Esophagus squamous epithelium (tissue), 5 donors: ENCODE measurements at regions not wholly inside any gene's neighbourhood (a gene's known extent, or its start where the extent isn't known, plus 50 kb on each side); places are given as distances from the start of the nearest gene placed in this dataset.
"Not testable (repeated sequence)": the region's sequence is repeated elsewhere in the genome, so short reads cannot be mapped to it uniquely, and the experiment has no call there.

ENCODE experiments used
- DNase-seq: peaks from one replicate; lab custom pipeline; 2025; lab: John Stamatoyannopoulos, UW
- H3K27ac ChIP-seq, 4 donors: fragments of 200-600 bp; sonication (generic); one replicate each; pipeline ENCODE4 v1.5.1; 2016 to 2019; ENCODE audit warnings: mild to moderate bottlenecking in 1 of 4
- H3K27me3 ChIP-seq, 4 donors: fragments of 200-600 bp; sonication (generic); 1 replicate in 3 of 4; 2 replicates in 1 of 4; pipeline versions ENCODE4 v1.5.1 to v1.6.0; 2017 to 2021; ENCODE audit warnings: antibody characterized with exemption in 1 of 4
- H3K36me3 ChIP-seq, 3 donors: fragments of 200-600 bp; sonication (generic); one replicate each; pipeline ENCODE4 v1.5.1; 2016 to 2019
- H3K4me1 ChIP-seq, 3 donors: fragments of 200-600 bp; sonication (generic); one replicate each; pipeline ENCODE4 v1.5.1; 2017 to 2019
- H3K4me3 ChIP-seq, 4 donors: fragments of 200-600 bp; sonication (generic); 1 replicate in 3 of 4; 2 replicates in 1 of 4; pipeline ENCODE4 v1.5.1; 2016 to 2019; ENCODE audit warnings: mild to moderate bottlenecking in 2 of 4, moderate library complexity in 1 of 4
- H3K9me3 ChIP-seq, 3 donors: fragments of 200-600 bp; sonication (generic); one replicate each; pipeline ENCODE4 v1.5.1; 2016 to 2019
- POLR2A ChIP-seq, 4 donors: fragments of 450-650 bp; IDR thresholded peaks; one replicate each; pipeline ENCODE4 v1.6.1; 2017; ENCODE audit warnings: antibody characterized with exemption in 4 of 4, mild to moderate bottlenecking in 4 of 4, moderate library complexity in 3 of 4
- WGBS, 2 donors: methylation state at CpG; one replicate each; pipeline ENCODE4 v1.1.5; 2018; 5-methylcytosine and 5-hydroxymethylcytosine counted together
- intact Hi-C: fragments of 100-400 bp; cut with DNase I; formaldehyde crosslinking; loops from one replicate; pipeline ENCODE4 v1.15.0; 2022
- TF ChIP-seq, protein P1 (sequence below), 6 experiments: fragments of 450-650 bp in 4 of 6; fragments of 200-600 bp in 2 of 6; sonication (generic) in 2 of 6; IDR thresholded peaks; one replicate each; pipeline ENCODE4 v1.5.1; 2016 to 2019; ENCODE audit warnings: antibody characterized with exemption in 6 of 6, mild to moderate bottlenecking in 4 of 6, moderate library complexity in 4 of 6
- donor health status: DM: yes; HTN: yes; CAD: no.

DNA sequence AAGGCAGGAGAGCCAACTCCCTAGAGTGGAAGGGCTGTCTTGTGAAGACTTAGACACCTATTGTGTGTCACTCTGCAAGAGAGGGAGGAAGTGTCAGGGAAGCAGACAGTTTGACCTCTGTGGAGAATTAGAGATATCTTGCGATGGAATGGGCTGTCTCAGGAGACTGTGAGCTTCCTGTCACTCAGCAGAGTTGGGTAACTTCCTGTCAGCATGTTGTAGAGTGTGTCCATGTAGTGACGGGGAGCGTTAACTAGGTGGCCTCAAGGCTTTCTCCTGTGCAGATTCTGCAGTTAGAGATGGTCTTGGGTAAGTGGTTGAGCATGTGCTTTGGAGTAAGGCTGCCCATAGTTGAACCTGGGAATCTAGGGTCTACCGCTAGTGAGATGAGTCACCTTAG lies 136.5 kb downstream of the KIF4B start:
- TF ChIP-seq, protein P1, sequence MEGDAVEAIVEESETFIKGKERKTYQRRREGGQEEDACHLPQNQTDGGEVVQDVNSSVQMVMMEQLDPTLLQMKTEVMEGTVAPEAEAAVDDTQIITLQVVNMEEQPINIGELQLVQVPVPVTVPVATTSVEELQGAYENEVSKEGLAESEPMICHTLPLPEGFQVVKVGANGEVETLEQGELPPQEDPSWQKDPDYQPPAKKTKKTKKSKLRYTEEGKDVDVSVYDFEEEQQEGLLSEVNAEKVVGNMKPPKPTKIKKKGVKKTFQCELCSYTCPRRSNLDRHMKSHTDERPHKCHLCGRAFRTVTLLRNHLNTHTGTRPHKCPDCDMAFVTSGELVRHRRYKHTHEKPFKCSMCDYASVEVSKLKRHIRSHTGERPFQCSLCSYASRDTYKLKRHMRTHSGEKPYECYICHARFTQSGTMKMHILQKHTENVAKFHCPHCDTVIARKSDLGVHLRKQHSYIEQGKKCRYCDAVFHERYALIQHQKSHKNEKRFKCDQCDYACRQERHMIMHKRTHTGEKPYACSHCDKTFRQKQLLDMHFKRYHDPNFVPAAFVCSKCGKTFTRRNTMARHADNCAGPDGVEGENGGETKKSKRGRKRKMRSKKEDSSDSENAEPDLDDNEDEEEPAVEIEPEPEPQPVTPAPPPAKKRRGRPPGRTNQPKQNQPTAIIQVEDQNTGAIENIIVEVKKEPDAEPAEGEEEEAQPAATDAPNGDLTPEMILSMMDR (IDR thresholded peaks at IDR 0.05), result no peak
- TF ChIP-seq POLR2A (IDR thresholded peaks at IDR 0.05), result no peak
- peaks cover 0 to 4% (median 0%) of the 10 kb centered on the region in 3 donors for H3K4me1 ChIP-seq
- no peak overlapping the region for H3K27ac ChIP-seq
- intact Hi-C loops, result no loop called here
- H3K27me3 ChIP-seq, result no peaks in the 10 kb centered on the region
- no peak for DNase-seq
- H3K9me3 ChIP-seq, result no peaks in the 10 kb centered on the region
- H3K4me3 ChIP-seq, result no peak overlapping the region
- 60 to 65% methylated on average over 4 of the region's 4 CpGs for WGBS, 2 donors
- H3K36me3 ChIP-seq, result no peaks in the 10 kb centered on the region

DNA sequence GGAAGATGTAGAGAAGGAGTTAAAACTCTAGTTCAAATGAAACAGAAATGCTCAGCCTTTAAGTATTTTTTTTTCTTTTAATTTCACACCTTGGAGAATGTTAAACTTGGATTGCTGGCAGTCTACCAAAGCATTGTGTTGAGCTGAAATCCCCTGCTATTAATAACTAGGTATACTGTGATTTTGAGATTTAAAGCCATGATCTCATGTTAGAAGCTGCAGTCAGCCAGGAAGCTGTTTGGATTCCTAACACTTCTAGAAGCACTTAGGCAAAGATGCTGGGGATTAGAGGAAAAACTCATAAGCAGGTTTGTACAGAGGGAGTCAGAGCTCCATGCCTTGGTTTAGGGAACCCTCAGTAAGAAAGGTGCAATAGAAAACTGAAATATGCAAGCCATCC lies 141.4 kb downstream of the KIF4B start:
- Histone ChIP-seq H3K27ac (no peak overlapping the region), H3K9me3 (no peaks in the 10 kb centered on the region), H3K4me1 (peaks cover 0 to 10% (median 0%) of the 10 kb centered on the region in 3 donors), H3K36me3 (no peaks in the 10 kb centered on the region), H3K4me3 (no peak overlapping the region), H3K27me3 (no peaks in the 10 kb centered on the region)
- DNase-seq, result no peak
- no peak for TF ChIP-seq POLR2A (IDR thresholded peaks at IDR 0.05)
- TF ChIP-seq, protein P1 (IDR thresholded peaks at IDR 0.05), result no peak
- intact Hi-C loops, result no loop called here

DNA sequence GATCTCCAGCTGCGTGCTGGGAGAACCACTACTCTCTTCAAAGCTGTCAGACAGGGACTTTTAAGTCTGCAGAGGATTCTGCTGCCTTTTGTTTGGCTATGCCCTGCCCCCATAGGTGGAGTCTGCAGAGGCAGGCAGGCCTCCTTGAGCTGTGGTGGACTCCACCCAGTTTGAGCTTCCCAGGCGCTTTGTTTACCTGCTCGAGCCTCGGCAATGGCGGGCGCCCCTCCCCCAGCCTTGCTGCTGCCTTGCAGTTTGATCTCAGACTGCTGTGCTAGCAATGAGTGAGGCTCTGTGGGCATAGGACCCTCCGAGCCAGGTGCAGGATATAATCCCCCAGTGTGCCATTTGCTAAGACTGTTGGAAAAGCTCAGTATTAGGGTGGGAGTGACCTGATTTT lies 149.5 kb downstream of the KIF4B start:
- no CpG with 5 or more reads among the region's 7 CpGs for WGBS, 2 donors
- H3K4me3 ChIP-seq, H3K9me3 ChIP-seq, DNase-seq, intact Hi-C loops, H3K27ac ChIP-seq, H3K27me3 ChIP-seq, H3K4me1 ChIP-seq, H3K36me3 ChIP-seq: not testable (repeated sequence)

DNA sequence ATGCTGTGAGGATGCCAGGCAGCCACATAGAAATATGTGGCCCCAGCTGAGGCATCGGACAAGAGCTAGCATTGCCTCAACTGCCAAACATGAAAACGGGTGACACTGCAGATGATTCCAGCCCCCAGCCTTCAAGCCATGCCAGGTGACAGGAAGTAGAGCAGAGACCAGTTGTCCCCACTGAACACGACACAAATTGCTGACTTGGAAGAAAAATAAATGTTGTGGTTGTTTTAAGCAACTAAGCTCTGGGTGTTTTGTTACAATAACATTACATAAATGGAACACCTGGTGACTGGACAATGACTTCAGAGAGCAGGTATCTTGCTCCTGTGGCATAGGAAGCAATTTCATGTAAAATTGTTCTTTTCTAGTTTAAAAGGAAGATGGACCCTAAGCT lies 154.2 kb downstream of the KIF4B start:
- Histone ChIP-seq H3K27ac (no peak overlapping the region), H3K4me3 (no peak overlapping the region), H3K36me3 (no peaks in the 10 kb centered on the region), H3K4me1 (no peaks in the 10 kb centered on the region), H3K27me3 (no peaks in the 10 kb centered on the region), H3K9me3 (peaks cover 0 to 7% (median 0%) of the 10 kb centered on the region in 3 donors)
- WGBS, 2 donors, result 78 to 80% methylated on average over 3 of the region's 3 CpGs
- intact Hi-C loops, result no loop called here
- TF ChIP-seq, protein P1 (IDR thresholded peaks at IDR 0.05), result no peak
- no peak for TF ChIP-seq POLR2A (IDR thresholded peaks at IDR 0.05)
- DNase-seq, result no peak

DNA sequence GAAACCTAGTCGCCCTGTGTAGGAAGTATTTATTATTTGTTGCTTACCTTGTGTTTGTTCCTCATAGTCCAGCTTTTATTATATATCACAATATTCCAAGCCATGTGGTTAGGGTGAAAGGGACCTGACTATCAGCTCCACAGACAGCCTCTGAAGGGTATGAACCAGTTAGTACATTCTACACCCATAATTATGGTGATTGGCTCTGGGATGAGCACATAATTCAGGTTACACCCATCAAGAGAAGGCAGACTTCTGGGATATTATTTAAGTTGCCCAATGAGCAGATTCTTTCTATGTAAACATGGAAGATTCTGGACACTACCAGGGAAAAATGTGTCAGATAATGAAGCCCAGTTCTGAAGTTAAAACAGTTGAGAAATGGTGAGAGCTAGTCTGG lies 168.0 kb downstream of the KIF4B start:
- TF ChIP-seq POLR2A (IDR thresholded peaks at IDR 0.05), result no peak
- TF ChIP-seq, protein P1 (IDR thresholded peaks at IDR 0.05), result no peak
- H3K4me1 ChIP-seq, result no peaks in the 10 kb centered on the region
- intact Hi-C loops, result no loop called here
- no peak overlapping the region for H3K4me3 ChIP-seq
- peaks cover 0 to 9% (median 0%) of the 10 kb centered on the region in 3 donors for H3K9me3 ChIP-seq
- no peak for DNase-seq
- H3K36me3 ChIP-seq, result no peaks in the 10 kb centered on the region
- H3K27ac ChIP-seq, result no peak overlapping the region
- no peaks in the 10 kb centered on the region for H3K27me3 ChIP-seq
- 60 to 85% methylated on average over 1 of the region's 1 CpG for WGBS, 2 donors

DNA sequence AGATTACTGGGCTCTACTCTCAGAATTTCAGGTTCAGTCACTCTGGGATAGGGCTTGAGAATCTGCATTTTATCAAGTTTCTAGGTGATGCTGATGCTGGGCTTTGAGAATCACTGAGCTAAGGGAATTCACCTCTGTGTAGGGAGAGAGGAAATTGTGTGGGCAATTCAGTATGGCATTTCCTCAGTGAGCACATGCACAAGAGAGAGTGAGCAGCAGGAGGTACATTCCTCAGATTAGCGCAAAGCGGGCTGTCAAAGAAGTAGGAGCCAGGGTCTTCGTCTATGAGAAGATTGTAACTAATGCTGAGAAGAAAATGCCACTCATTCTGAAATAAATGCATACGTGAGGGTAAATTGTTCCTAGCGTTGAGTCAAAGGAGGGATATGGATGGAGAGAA lies 175.9 kb downstream of the KIF4B start:
- no peak overlapping the region for H3K27ac ChIP-seq
- TF ChIP-seq, protein P1 (IDR thresholded peaks at IDR 0.05), result no peak
- TF ChIP-seq POLR2A (IDR thresholded peaks at IDR 0.05), result no peak
- intact Hi-C loops, result no loop called here
- H3K36me3 ChIP-seq, result no peaks in the 10 kb centered on the region
- H3K9me3 ChIP-seq, result peaks cover 0 to 5% (median 0%) of the 10 kb centered on the region in 3 donors
- 76 to 77% methylated on average over 5 of the region's 5 CpGs for WGBS, 2 donors
- H3K4me3 ChIP-seq, result no peak overlapping the region
- peaks cover 0 to 20% (median 0%) of the 10 kb centered on the region in 3 donors for H3K4me1 ChIP-seq
- no peak for DNase-seq
- H3K27me3 ChIP-seq, result no peaks in the 10 kb centered on the region
